Ovary (tissue), 7 donors: ENCODE measurements at regions not wholly inside any gene's neighbourhood (a gene's known extent, or its start where the extent isn't known, plus 50 kb on each side); places are given as distances from the start of the nearest gene placed in this dataset.

Source experiments
- DNase-seq, 5 donors: peaks; one replicate each; pipeline ENCODE4 v3.0.0-alpha.2; 2019 to 2020
- H3K27ac ChIP-seq, 2 donors: fragments of 200-600 bp; one replicate each; pipeline versions ENCODE4 v1.5.1 to v1.8.0; 2019 to 2022
- H3K27me3 ChIP-seq: fragments of 200-600 bp; one replicate; pipeline ENCODE4 v1.8.0; 2022
- H3K36me3 ChIP-seq: fragments of 200-600 bp; sonication (generic); one replicate; pipeline ENCODE4 v1.5.1; 2019
- H3K4me1 ChIP-seq: one replicate; pipeline ENCODE4 v1.8.1; 2013; ENCODE audit warnings: mild to moderate bottlenecking, moderate library complexity; ENCODE audit not compliant: insufficient read depth
- H3K4me3 ChIP-seq: fragments of 200-600 bp; sonication (generic); one replicate; pipeline ENCODE4 v1.5.1; 2017
- H3K9me3 ChIP-seq, 2 donors: fragments of 200-600 bp in 1 of 2; sonication (generic) in 1 of 2; one replicate each; pipeline versions ENCODE4 v1.5.1 to v1.8.1; 2013 to 2019; ENCODE audit warnings: mild to moderate bottlenecking in 1 of 2, moderate library complexity in 1 of 2
- EP300 ChIP-seq: sonication (generic); formaldehyde crosslinking; IDR thresholded peaks from one replicate; pipeline ENCODE4 v1.6.1; 2017; ENCODE audit warnings: antibody characterized with exemption
- POLR2A ChIP-seq: fragments of 450-650 bp; IDR thresholded peaks from one replicate; pipeline ENCODE4 v1.6.1; 2017; ENCODE audit warnings: antibody characterized with exemption, mild to moderate bottlenecking, moderate library complexity
- WGBS, 3 donors: extraction: QIAGEN DNeasy Blood & Tissue Kit in 1 of 3; methylation state at CpG; one replicate each; pipeline versions ENCODE4 v1.1.5 to v1.1.7; 2013 to 2017; 5-methylcytosine and 5-hydroxymethylcytosine counted together
- intact Hi-C, 4 donors: fragments of 100-400 bp; cut with DNase I; formaldehyde crosslinking; loops; one replicate each; pipeline versions ENCODE4 v1.11.0 to v1.15.1; 2022 to 2023
- TF ChIP-seq, protein P1 (sequence below), 3 donors: fragments of 450-650 bp in 2 of 3; fragments of 200-600 bp in 1 of 3; IDR thresholded peaks; one replicate each; pipeline versions ENCODE4 v1.5.1 to v1.8.0; 2016 to 2022; ENCODE audit warnings: antibody characterized with exemption in 3 of 3, mild to moderate bottlenecking in 1 of 3
- donor health status: DM: no; HTN: no; CAD: no; lungs with moderate emphysema.
- donor health status: DM: no; HTN: no; CAD: no.
- donor health status: Bipolar disorder and iron deficiency.
- donor health status: DM: no; HTN: no; CAD: no.
- donor health status: DM: yes; HTN: yes; CAD: no.

DNA sequence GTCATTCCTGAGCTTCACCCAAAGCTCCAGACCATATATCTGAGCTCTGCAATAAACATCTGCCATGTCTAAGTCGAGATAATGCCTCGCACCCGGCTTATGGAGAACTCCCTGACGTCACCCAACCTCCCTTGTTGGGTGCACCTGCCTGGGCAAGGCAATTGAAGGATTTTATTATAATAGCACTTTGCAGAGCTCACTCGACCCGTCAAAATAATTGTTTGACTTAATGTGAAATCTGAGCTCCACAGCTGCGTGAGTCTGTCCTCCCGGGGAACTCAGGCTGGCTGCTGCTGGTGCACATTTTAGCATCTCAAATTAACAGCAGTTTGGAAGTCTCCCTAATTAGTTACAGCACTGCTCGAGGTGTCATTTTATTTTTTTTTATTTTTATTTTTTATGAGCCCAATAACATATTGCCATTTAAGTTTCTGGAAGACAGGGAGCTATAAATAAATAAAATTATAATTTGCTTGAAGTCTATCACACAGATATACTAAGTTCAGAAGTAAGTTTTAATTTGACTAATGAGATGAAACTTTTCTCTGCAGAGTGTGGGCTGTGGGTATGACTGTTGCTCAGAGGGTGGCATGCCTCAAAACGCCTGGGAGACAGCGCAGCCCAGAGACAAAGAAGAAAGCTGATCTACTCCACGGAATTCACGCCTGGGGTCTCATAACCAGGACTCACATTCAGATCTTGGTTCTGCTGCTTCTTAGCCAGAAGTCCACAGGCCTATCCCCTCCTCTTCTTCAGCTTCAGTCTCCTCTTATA is 401.4 kb upstream of the C16orf82 start:
- H3K4me1 ChIP-seq, result no peaks in the 10 kb centered on the region
- H3K27me3 ChIP-seq, result no peaks in the 10 kb centered on the region
- no peak overlapping the region for H3K4me3 ChIP-seq
- no peak overlapping the region for H3K27ac ChIP-seq
- DNase-seq, result no peak
- WGBS, 3 donors, result 34 to 39% (median 38%) methylated on average over 13 of the region's 13 CpGs
- H3K36me3 ChIP-seq, result no peaks in the 10 kb centered on the region
- no peaks in the 10 kb centered on the region for H3K9me3 ChIP-seq
- intact Hi-C loops, result no loop called here
- TF ChIP-seq, protein P1, sequence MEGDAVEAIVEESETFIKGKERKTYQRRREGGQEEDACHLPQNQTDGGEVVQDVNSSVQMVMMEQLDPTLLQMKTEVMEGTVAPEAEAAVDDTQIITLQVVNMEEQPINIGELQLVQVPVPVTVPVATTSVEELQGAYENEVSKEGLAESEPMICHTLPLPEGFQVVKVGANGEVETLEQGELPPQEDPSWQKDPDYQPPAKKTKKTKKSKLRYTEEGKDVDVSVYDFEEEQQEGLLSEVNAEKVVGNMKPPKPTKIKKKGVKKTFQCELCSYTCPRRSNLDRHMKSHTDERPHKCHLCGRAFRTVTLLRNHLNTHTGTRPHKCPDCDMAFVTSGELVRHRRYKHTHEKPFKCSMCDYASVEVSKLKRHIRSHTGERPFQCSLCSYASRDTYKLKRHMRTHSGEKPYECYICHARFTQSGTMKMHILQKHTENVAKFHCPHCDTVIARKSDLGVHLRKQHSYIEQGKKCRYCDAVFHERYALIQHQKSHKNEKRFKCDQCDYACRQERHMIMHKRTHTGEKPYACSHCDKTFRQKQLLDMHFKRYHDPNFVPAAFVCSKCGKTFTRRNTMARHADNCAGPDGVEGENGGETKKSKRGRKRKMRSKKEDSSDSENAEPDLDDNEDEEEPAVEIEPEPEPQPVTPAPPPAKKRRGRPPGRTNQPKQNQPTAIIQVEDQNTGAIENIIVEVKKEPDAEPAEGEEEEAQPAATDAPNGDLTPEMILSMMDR (IDR thresholded peaks at IDR 0.05), result no peak
- no peak for TF ChIP-seq POLR2A
- no peak for TF ChIP-seq EP300

DNA sequence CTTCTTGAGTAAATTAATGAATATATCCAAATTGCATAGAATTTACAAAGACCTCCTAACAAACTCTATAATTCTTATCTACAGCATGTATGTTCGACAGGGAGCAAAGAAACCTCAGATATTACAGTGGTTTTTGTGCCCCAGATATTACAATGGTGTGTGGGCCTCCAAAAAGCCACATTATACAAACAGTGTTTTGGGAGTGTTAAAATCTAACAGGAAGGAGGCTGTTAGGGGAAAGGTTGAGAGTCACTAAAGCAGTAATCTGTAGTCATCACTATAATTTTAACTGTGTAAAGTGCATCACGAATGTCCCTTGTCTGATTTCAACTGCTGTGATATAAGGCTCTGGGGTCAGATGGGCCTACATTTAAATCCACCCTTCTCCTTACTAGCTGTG is 400.2 kb upstream of the C16orf82 start:
- intact Hi-C loops, result no loop called here
- no peak for DNase-seq
- TF ChIP-seq, protein P1 (IDR thresholded peaks at IDR 0.05), result no peak
- TF ChIP-seq POLR2A (no peak), EP300 (no peak)
- Histone ChIP-seq H3K36me3 (no peaks in the 10 kb centered on the region), H3K27ac (no peak overlapping the region), H3K27me3 (no peaks in the 10 kb centered on the region), H3K4me1 (no peaks in the 10 kb centered on the region), H3K4me3 (no peak overlapping the region), H3K9me3 (no peaks in the 10 kb centered on the region)
- 55 to 68% (median 59%) methylated on average over 2 of the region's 2 CpGs for WGBS, 3 donors

DNA sequence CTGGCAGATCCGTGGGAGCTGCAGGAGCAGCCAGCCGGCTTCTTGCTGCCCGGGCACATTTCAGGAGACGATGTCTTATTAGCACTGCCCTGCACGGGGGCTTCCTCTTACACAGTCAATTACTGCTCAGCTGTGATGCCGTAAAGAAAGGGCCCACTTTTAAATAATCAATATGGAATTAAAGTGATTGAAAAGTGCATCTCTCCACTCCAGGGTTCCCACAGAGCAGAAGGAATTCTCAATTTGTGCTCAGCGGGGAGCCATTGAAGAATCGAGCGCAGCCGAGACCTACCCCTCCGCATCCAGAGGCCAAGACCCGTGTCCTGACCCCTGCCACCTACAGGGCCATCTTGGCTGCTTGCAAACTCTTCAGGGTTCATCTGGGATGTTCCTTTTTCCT is 399.4 kb upstream of the C16orf82 start:
- H3K27ac ChIP-seq, result no peak overlapping the region
- H3K9me3 ChIP-seq, result no peaks in the 10 kb centered on the region
- H3K27me3 ChIP-seq, result no peaks in the 10 kb centered on the region
- H3K4me3 ChIP-seq, result no peak overlapping the region
- no peaks in the 10 kb centered on the region for H3K36me3 ChIP-seq
- H3K4me1 ChIP-seq, result no peaks in the 10 kb centered on the region
- 39 to 53% (median 53%) methylated on average over 12 of the region's 12 CpGs for WGBS, 3 donors
- no peak for DNase-seq
- intact Hi-C loops, result no loop called here
- TF ChIP-seq POLR2A (no peak), EP300 (no peak)
- TF ChIP-seq, protein P1 (IDR thresholded peaks at IDR 0.05), result no peak

DNA sequence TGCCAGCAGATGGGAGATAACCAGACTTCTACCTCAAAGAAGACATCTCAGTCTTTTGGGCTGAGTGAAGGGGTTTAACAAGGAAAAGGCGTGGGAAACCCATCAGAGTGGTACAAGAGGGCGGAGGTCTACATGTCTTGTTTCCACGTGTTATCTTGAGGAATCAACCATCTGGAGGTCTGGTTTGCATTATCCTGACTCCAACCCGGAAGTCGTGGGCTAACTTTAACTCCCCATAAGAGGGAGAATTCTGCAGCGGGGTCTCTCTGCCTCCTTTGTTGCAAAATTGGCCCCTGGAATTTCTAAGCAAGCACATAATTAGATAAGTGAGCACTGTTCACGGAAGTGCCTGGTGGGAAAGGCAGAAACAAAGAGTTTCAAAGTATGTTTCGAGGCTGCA is 398.7 kb upstream of the C16orf82 start:
- no peak for DNase-seq

More for the DNA sequence above, 398.7 kb upstream of the C16orf82 start:
- Histone ChIP-seq H3K4me1 (no peaks in the 10 kb centered on the region), H3K36me3 (no peaks in the 10 kb centered on the region), H3K9me3 (no peaks in the 10 kb centered on the region), H3K27me3 (no peaks in the 10 kb centered on the region), H3K4me3 (no peak overlapping the region), H3K27ac (no peak overlapping the region)
- TF ChIP-seq EP300, result no peak
- no peak for TF ChIP-seq POLR2A
- TF ChIP-seq, protein P1 (IDR thresholded peaks at IDR 0.05), result no peak
- intact Hi-C loops, result no loop called here
- 20 to 34% (median 32%) methylated on average over 8 of the region's 8 CpGs for WGBS, 3 donors
